GM04504 (cell line): ENCODE measurements at regions not wholly inside any gene's neighbourhood (a gene's known extent, or its start where the extent isn't known, plus 50 kb on each side); places are given as distances from the start of the nearest gene placed in this dataset.
A peak's percentile ranks its signal among the peaks of the same experiment; 100 is the strongest.

Experiments used
- DNase-seq: peaks from one replicate; pipeline ENCODE4 v3.0.0-alpha.2; 2012; ENCODE audit warnings: low read depth

GRCh38 chr21:43348170-43348766 lies 78.7 kb downstream of the SIK1 start:
- no peak for DNase-seq

- no peak for DNase-seq
Observed at GRCh38 chr21:43347461-43348169, 79.3 kb downstream of the SIK1 start.

GRCh38 chr21:43346551-43346950 lies 80.4 kb downstream of the SIK1 start:
- DNase-seq: no peak

- no peak for DNase-seq
Observed at GRCh38 chr21:43345746-43346409, 81.1 kb downstream of the SIK1 start.

- no peak for DNase-seq
Observed at GRCh38 chr21:43345046-43345745, 81.7 kb downstream of the SIK1 start.

GRCh38 chr21:43343992-43344886 lies 82.7 kb downstream of the SIK1 start:
- DNase-seq: no peak

- no peak for DNase-seq
Observed at GRCh38 chr21:43343095-43343991, 83.6 kb downstream of the SIK1 start.

GRCh38 chr21:43342301-43342881 lies 84.5 kb downstream of the SIK1 start:
- no peak for DNase-seq

GRCh38 chr21:43341378-43342161 lies 85.4 kb downstream of the SIK1 start:
- DNase-seq: no peak

GRCh38 chr21:43340491-43341377 lies 86.2 kb downstream of the SIK1 start:
- DNase-seq: peak; percentile 51

- no peak for DNase-seq
Observed at GRCh38 chr21:43339668-43340067, 87.3 kb downstream of the SIK1 start.

GRCh38 chr21:43338951-43339350 lies 88.0 kb downstream of the SIK1 start:
- no peak for DNase-seq

GRCh38 chr21:43337901-43338655 lies 88.9 kb downstream of the SIK1 start:
- DNase-seq: no peak

GRCh38 chr21:43335119-43335518 lies 91.8 kb downstream of the SIK1 start:
- no peak for DNase-seq

GRCh38 chr21:43334214-43334958 lies 92.5 kb downstream of the SIK1 start:
- no peak for DNase-seq

- peak; percentile 87 for DNase-seq
Observed at GRCh38 chr21:43333298-43334062, 93.5 kb downstream of the SIK1 start.
